ENCODE measurements at regions not wholly inside any gene's neighbourhood (a gene's known extent, or its start where the extent isn't known, plus 50 kb on each side); places are given as distances from the start of the nearest gene placed in this dataset.
"Not testable (repeated sequence)": the region's sequence is repeated elsewhere in the genome, so short reads cannot be mapped to it uniquely, and the experiment has no call there.

DNA sequence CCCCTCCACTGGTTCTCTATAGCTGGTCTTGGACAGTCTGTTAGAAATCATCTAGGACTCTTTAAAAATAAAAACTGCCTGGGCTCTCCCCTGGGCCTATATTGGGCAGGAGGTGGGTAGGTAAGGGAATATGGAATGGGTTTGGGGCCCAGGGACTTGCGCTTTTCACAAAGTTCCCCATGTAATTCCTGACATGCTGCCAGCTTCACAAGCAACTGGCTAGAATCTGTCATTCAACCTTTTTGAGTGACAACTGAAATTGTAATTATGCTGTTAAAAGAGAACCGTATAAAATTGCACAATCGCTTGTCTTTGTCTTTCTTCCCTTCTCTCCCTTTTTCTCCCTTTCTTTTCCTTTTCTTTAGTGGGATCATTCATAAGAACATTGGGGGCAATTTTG, 603.1 kb downstream of the EBF1 start:
- H3K4me1 Mint-ChIP-seq = no peaks in the 10 kb centered on the region
- H3K27ac Mint-ChIP-seq = no peak overlapping the region
- H3K36me3 Mint-ChIP-seq = no peaks in the 10 kb centered on the region
- DNase-seq = no peak
- H3K9me3 Mint-ChIP-seq = no peaks in the 10 kb centered on the region
- H3K4me3 Mint-ChIP-seq = no peak overlapping the region
- no peaks in the 10 kb centered on the region for H3K27me3 Mint-ChIP-seq

DNA sequence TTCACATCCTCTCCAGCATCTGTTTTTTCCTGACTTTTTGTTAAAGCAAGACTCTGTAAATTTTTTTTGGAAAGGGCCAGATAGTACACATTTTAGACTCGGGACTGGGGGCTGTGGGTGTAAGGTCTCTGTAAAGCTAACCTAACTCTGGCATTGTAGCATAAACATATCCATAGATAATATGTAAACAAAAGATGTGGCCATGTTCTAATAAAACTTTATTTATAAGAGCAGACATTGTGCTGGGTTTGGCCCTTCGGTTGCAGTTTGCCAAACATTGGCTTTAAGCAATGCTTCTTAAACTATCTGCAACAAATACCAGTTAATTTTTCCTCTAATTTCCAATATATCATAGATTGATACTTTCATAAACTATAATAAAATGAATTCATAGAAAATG, 605.2 kb downstream of the EBF1 start:
- no peak for DNase-seq
- no peaks in the 10 kb centered on the region for H3K27me3 Mint-ChIP-seq
- no peak overlapping the region for H3K27ac Mint-ChIP-seq
- H3K36me3 Mint-ChIP-seq = no peaks in the 10 kb centered on the region
- no peaks in the 10 kb centered on the region for H3K9me3 Mint-ChIP-seq
- H3K4me1 Mint-ChIP-seq = no peaks in the 10 kb centered on the region
- H3K4me3 Mint-ChIP-seq = no peak overlapping the region

DNA sequence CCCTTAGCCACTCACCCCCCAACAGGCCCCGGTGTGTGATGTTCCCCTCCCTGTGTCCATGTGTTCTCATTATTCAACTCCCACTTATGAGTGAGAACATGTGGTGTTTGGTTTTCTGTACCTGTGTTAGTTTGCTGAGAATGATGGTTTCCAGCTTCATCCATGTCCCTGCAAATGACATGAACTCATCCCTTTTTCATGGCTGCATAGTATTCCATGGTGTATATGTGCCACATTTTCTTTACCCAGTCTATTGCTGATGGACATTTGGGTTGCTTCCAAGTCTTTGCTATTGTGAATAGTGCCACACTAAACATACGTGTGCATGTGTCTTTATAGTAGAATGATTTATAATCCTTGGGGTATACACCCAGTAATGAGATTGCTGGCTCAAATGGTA, 605.7 kb downstream of the EBF1 start:
- H3K4me3 Mint-ChIP-seq, H3K27ac Mint-ChIP-seq, H3K27me3 Mint-ChIP-seq, H3K9me3 Mint-ChIP-seq, H3K36me3 Mint-ChIP-seq, H3K4me1 Mint-ChIP-seq, DNase-seq: not testable (repeated sequence)

DNA sequence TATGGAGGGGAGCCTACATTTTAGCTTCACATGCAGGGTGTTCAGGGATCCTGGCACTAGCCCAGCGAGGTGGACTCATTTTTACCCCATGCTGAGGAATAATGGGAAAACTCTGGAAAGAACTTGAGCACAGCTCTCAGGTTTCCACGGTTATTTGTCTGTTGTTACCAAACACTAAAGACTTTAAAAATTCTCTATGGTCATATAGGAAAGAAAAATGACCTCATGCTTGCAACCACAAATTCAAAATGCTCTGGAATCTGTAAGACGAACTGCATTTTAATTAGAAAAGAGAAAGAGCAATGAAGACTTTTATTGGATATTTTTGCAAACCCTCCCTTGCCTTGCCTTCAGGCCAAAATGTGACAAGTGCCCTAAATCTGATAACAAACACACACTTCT, 606.9 kb downstream of the EBF1 start:
- H3K36me3 Mint-ChIP-seq = no peaks in the 10 kb centered on the region
- DNase-seq = no peak
- no peaks in the 10 kb centered on the region for H3K27me3 Mint-ChIP-seq
- no peak overlapping the region for H3K27ac Mint-ChIP-seq
- H3K4me1 Mint-ChIP-seq = no peaks in the 10 kb centered on the region
- no peaks in the 10 kb centered on the region for H3K9me3 Mint-ChIP-seq
- no peak overlapping the region for H3K4me3 Mint-ChIP-seq

DNA sequence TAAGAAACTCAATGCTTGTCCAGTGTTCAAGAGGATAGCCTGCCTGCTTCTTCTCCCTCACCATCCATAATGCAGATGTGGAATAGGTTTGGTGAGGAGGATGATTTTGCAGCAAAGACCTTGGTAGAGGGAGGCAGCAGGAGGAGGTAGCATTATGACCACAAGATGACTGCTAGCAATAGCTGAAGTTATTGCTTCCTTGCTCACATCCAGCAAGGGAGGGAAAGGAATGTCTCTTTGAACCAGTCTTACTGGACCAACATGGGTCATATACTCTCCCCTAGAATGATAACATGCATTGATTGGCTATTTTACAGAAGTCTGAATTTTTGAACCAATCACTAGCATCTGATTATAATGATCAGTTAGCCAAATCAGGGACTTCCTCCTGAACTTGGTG, 607.6 kb downstream of the EBF1 start:
- Mint-ChIP-seq H3K27me3 (no peaks in the 10 kb centered on the region), H3K4me1 (no peaks in the 10 kb centered on the region), H3K36me3 (no peaks in the 10 kb centered on the region), H3K27ac (no peak overlapping the region), H3K9me3 (no peaks in the 10 kb centered on the region), H3K4me3 (no peak overlapping the region)
- no peak for DNase-seq

DNA sequence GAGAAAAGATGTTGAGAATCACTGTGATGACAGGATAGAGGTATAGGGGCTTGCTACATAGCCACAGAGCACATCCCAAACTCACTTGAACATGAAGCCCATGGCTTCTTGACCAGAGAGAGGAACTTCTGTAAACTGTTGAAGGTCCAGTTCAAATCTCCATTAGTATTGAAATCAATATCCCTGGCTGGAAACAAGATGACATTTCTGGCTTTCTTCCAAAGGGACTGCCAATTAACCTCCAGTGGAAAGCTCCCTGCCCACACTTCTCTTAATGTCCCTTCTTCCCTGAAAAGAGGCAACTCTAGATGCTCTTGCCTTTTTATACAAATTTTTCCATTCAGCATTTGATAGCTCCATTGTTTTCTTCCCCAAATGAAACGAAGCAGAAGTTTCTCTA, 612.1 kb downstream of the EBF1 start:
- DNase-seq = no peak
- Mint-ChIP-seq H3K4me1 (no peaks in the 10 kb centered on the region), H3K27me3 (no peaks in the 10 kb centered on the region)

DNA sequence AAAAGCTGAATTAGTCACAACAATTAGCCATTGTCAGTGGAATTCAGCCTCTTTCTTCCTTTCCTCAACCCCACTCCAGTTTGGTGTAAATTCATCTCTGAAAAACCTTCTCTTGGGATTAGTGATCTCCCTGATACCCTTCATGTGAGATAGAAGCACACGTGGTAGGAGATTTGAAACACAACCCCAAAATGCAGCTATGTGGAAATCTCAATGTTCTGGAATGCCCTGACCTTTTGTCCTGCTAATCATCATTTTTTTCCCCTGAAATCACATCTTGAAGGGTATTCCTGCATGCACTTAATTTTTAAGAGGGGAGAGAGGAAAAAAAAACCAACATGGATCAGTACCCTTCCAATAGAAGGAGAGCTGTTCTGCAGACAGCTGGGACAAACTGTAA, 612.6 kb downstream of the EBF1 start:
- Mint-ChIP-seq H3K4me3 (no peak overlapping the region), H3K27ac (no peak overlapping the region), H3K4me1 (no peaks in the 10 kb centered on the region), H3K27me3 (no peaks in the 10 kb centered on the region), H3K9me3 (no peaks in the 10 kb centered on the region), H3K36me3 (no peaks in the 10 kb centered on the region)
- no peak for DNase-seq

More for the DNA sequence above, 612.1 kb downstream of the EBF1 start:
- Mint-ChIP-seq H3K4me3 (no peak overlapping the region), H3K27ac (no peak overlapping the region), H3K36me3 (no peaks in the 10 kb centered on the region), H3K9me3 (no peaks in the 10 kb centered on the region)

DNA sequence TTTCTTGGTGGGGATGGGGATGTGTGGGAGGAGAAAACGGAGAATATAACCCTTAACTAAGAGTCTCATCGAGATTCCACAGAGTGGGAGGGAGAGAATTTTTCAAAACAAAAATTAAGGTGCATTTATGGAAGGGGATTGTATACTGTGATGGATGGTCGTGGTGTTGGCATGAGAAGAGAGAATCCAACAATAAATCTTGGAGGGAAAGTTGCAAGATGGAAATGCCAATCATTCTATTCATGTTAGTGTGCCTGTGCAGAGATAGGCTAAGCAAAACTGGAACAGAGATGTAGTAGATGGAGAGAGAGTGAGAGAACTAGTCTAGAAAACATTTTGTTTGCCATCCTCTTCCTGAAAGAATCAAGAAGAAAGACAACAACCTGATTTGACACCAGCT, 613.1 kb downstream of the EBF1 start:
- no peaks in the 10 kb centered on the region for H3K9me3 Mint-ChIP-seq
- H3K4me1 Mint-ChIP-seq = no peaks in the 10 kb centered on the region
- no peaks in the 10 kb centered on the region for H3K36me3 Mint-ChIP-seq
- no peak overlapping the region for H3K4me3 Mint-ChIP-seq
- no peak overlapping the region for H3K27ac Mint-ChIP-seq
- no peaks in the 10 kb centered on the region for H3K27me3 Mint-ChIP-seq
- no peak for DNase-seq

DNA sequence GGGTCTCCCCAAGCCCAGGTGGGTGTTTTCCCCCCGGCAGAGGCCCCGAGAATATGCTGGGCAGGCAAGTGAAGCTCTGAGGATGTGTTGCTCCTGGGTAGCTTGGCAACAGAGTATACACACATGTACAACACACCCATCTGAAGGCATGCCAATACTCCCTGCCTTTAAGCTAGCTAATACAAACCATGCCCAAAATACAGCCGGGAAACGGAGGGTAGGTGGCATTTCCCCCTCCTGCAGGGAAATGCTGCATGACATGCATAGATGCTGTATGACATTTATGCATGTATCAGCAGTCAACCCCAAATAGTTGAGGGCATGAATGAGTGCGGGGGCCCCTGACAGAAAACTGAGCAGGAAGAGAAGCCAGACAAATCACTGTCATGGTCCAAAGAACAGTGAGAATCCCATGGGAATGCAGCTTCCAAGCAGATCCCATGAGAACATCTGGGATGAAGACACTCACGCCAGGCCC, 614.1 kb downstream of the EBF1 start:
- no peak overlapping the region for H3K27ac Mint-ChIP-seq
- H3K4me3 Mint-ChIP-seq = no peak overlapping the region
- H3K27me3 Mint-ChIP-seq = no peaks in the 10 kb centered on the region
- no peaks in the 10 kb centered on the region for H3K36me3 Mint-ChIP-seq
- H3K4me1 Mint-ChIP-seq = no peaks in the 10 kb centered on the region
- DNase-seq = no peak
- no peaks in the 10 kb centered on the region for H3K9me3 Mint-ChIP-seq

DNA sequence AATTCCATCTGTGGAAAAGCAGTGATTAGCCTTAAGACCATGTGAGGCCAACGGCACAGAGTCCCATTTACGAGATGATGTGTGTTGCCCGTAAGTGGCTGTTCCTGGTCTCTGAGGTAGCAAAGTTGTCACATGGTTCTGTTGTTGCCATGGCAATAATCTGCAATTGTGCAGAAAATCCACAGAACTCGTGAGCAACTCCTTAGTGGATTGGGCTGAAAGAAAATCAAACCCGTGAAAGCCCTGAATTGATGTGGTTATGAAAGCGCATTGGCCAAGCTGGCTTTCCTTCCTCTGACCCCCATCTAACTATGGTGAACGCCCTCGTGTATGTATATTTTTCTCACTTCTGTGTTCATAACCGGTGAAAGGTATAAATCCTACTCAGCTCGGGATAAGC, 614.7 kb downstream of the EBF1 start:
- Mint-ChIP-seq H3K4me3 (no peak overlapping the region), H3K27ac (no peak overlapping the region), H3K4me1 (no peaks in the 10 kb centered on the region), H3K9me3 (no peaks in the 10 kb centered on the region), H3K36me3 (no peaks in the 10 kb centered on the region), H3K27me3 (no peaks in the 10 kb centered on the region)
- no peak for DNase-seq

DNA sequence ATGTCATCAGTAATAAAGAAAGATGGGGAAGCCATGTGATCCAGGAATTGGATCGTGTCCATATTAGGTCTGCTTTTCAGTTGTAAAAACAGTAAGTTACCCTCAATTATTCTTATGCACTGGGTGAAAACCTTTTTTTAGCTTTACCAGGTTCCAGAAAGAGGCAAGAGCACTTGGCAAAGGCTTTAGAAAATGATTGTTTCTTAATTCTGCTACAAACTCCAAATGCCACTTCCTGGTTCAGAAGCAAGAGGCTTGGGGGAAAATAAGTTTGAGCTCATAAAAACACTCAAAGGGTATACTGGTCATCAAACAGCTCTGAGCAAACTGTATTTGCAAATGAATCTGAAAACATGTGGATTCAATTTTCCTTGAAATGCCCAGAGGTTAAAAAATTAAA, 615.6 kb downstream of the EBF1 start:
- Mint-ChIP-seq H3K27me3 (no peaks in the 10 kb centered on the region), H3K4me1 (no peaks in the 10 kb centered on the region), H3K4me3 (no peak overlapping the region), H3K36me3 (no peaks in the 10 kb centered on the region), H3K27ac (no peak overlapping the region), H3K9me3 (no peaks in the 10 kb centered on the region)
- DNase-seq = no peak

DNA sequence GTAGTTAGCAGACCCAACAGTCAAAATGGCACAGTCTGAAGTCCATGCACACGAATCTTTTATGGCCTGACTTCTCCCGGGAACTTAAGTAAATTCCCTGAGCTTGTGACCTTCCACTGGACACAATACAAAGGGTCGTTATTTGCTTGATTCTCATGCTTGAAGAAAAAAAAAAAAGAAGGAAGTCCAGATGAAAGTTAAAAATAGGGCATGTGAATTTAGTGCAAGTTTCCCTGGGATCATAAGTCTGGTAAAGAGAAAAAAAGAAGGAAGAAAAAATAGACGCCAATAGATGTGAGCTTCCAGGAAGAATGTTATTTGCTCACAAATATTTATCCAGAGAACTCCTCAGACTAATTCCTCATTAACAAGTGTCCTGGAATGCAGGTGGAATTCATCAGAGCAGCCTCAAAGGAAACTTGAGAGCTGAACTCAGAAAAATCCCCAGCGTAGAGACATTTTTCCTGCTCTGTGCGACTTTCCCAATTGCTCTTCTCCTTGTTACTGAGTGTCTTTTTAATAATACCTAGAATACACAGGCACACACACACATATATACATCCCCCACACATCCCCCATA, 616.3 kb downstream of the EBF1 start:
- no peak overlapping the region for H3K4me3 Mint-ChIP-seq
- no peaks in the 10 kb centered on the region for H3K9me3 Mint-ChIP-seq
- DNase-seq = no peak
- H3K4me1 Mint-ChIP-seq = no peaks in the 10 kb centered on the region
- H3K36me3 Mint-ChIP-seq = no peaks in the 10 kb centered on the region
- no peaks in the 10 kb centered on the region for H3K27me3 Mint-ChIP-seq
- no peak overlapping the region for H3K27ac Mint-ChIP-seq

DNA sequence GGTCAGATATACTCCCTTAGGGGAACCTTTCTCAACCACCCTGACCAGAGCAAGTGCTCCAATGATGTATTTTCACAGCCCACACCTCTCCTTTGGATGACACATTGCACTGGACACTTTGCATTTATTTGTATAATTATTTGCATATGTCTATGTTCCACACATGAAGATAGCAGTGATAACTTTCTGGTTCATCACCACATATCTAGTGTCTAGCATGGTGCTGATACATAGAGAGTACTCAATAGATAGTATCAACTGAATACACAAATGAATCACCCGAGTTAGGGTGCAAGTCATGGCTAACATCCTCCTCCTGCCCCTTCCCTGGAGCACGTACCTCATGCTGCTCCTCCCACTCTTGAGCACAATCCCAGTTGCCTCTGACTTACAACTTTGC, 617.6 kb downstream of the EBF1 start:
- no peak overlapping the region for H3K27ac Mint-ChIP-seq
- H3K4me3 Mint-ChIP-seq = no peak overlapping the region
- H3K27me3 Mint-ChIP-seq = no peaks in the 10 kb centered on the region
- no peaks in the 10 kb centered on the region for H3K9me3 Mint-ChIP-seq
- H3K4me1 Mint-ChIP-seq = peaks cover 3% of the 10 kb centered on the region
- DNase-seq = no peak
- no peaks in the 10 kb centered on the region for H3K36me3 Mint-ChIP-seq

DNA sequence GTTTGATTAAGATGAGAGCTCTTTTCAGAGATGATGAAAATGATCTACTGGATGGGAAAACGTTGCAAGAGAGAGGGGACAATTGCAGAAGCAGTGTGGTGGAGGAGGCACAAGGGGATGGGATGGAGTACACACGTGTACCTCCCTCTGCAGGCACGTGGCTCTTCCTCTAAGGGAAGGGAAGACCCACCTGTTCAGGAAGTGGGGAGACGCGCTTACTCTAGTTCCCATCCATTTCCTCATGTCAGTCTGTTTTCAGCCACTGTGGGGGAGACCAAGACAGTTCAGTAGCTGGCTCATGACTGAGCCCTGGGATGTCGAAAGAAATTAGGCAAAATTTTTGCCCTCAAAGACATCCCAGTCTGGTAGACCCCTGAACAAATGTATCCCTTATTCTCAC, 619.2 kb upstream of the CLINT1 start:
- Mint-ChIP-seq H3K9me3 (no peaks in the 10 kb centered on the region), H3K27ac (no peak overlapping the region), H3K36me3 (no peaks in the 10 kb centered on the region), H3K4me1 (peaks cover 3% of the 10 kb centered on the region), H3K27me3 (no peaks in the 10 kb centered on the region), H3K4me3 (no peak overlapping the region)
- no peak for DNase-seq

DNA sequence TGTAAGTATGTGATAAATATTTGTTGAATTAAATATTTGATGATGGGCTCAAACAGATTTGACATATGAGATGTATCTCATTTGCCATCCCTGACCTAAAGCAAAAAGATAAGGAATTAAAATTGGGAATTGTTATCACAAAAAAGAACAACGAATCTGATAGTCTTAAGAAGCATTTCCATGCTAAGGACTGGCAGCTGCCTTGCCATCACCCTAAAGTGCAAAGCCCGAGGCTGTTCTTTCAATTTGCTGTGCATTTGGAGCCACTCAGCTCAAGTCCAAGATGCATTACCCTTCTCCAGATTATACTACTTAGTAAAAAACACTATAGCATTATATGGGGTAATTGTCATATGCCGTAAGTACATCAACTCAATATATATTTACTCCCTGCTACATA, 618.3 kb upstream of the CLINT1 start:
- Mint-ChIP-seq H3K9me3 (no peaks in the 10 kb centered on the region), H3K27me3 (no peaks in the 10 kb centered on the region), H3K4me1 (peaks cover 3% of the 10 kb centered on the region), H3K4me3 (no peak overlapping the region), H3K36me3 (no peaks in the 10 kb centered on the region), H3K27ac (no peak overlapping the region)
- no peak for DNase-seq

DNA sequence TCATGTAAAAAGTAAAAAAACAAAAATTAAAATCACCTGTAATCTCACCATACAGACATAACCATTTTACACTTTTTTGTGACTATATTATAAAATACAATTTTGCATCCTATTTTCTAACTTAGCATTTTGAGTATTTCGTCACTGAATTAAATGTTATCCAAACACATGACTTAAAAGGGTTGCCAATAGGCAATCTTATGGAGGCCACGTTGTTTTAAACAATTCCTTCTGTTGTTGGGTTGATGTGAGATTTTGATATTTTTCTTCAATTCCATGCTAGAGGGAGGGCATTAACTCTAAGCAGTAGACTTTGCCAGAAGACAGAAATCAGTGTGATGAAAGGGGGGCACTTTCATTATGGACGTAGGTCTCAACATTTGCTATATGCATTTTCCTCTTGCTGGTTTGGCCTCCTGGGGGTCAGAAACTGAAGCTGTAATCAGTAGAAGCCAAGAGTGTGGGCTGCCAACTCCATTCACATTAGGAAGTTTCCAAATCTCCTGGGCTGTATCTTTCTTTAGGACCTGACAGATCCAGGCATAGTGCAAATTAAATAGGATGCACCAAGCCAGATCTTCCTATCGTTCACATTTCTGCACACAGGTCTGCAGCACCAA, 614.2 kb upstream of the CLINT1 start:
- Mint-ChIP-seq H3K36me3 (no peaks in the 10 kb centered on the region), H3K27me3 (no peaks in the 10 kb centered on the region), H3K4me1 (peaks cover 10% of the 10 kb centered on the region), H3K4me3 (no peak overlapping the region), H3K9me3 (peaks cover 3% of the 10 kb centered on the region), H3K27ac (no peak overlapping the region)
- DNase-seq = no peak
